OCI-M2 (cell line): ENCODE measurements at regions not wholly inside any gene's neighbourhood (a gene's known extent, or its start where the extent isn't known, plus 50 kb on each side); places are given as distances from the start of the nearest gene placed in this dataset.

ENCODE experiments used
- DNase-seq: peaks from one replicate; lab custom pipeline; 2025; ENCODE audit not compliant: unreplicated experiment; lab: John Stamatoyannopoulos, UW

GRCh38 chr4:136458326-136458725 is 1074.0 kb downstream of the PCDH18 start:
- DNase-seq, result no peak

GRCh38 chr4:136457577-136457976 is 1074.7 kb downstream of the PCDH18 start:
- no peak for DNase-seq

GRCh38 chr4:136457004-136457403 is 1075.3 kb downstream of the PCDH18 start:
- DNase-seq, result no peak

- no peak for DNase-seq
These were observed 1089.3 kb downstream of the PCDH18 start for GRCh38 chr4:136443006-136443405.

GRCh38 chr4:136442447-136442846 is 1089.8 kb downstream of the PCDH18 start:
- DNase-seq, result no peak

- DNase-seq, result no peak
These were observed 1090.5 kb downstream of the PCDH18 start for GRCh38 chr4:136441629-136442282.

- DNase-seq, result no peak
These were observed 1093.6 kb downstream of the PCDH18 start for GRCh38 chr4:136438645-136439044.

GRCh38 chr4:136424052-136424451 is 1108.2 kb downstream of the PCDH18 start:
- no peak for DNase-seq

- DNase-seq, result no peak
These were observed 1117.3 kb downstream of the PCDH18 start for GRCh38 chr4:136414981-136415380.

- DNase-seq, result no peak
These were observed 1119.6 kb downstream of the PCDH18 start for GRCh38 chr4:136412708-136413107.

- DNase-seq, result no peak
These were observed 1131.5 kb downstream of the PCDH18 start for GRCh38 chr4:136400829-136401228.

- no peak for DNase-seq
These were observed 1137.0 kb downstream of the PCDH18 start for GRCh38 chr4:136395212-136395722.

GRCh38 chr4:136392576-136392975 is 1139.7 kb downstream of the PCDH18 start:
- DNase-seq, result no peak

- no peak for DNase-seq
These were observed 1141.5 kb downstream of the PCDH18 start for GRCh38 chr4:136390824-136391223.

GRCh38 chr4:136383082-136383481 is 1149.2 kb downstream of the PCDH18 start:
- DNase-seq, result no peak

- no peak for DNase-seq
These were observed 1161.1 kb downstream of the PCDH18 start for GRCh38 chr4:136371231-136371630.

GRCh38 chr4:136369073-136369472 is 1163.2 kb downstream of the PCDH18 start:
- no peak for DNase-seq

GRCh38 chr4:136357556-136357955 is 1174.7 kb downstream of the PCDH18 start:
- no peak for DNase-seq

GRCh38 chr4:136355970-136356369 is 1176.3 kb downstream of the PCDH18 start:
- DNase-seq, result no peak

- DNase-seq, result no peak
These were observed 1189.0 kb downstream of the PCDH18 start for GRCh38 chr4:136343340-136343739.

- no peak for DNase-seq
These were observed 1189.6 kb downstream of the PCDH18 start for GRCh38 chr4:136342666-136343065.

GRCh38 chr4:136337216-136337615 is 1195.1 kb downstream of the PCDH18 start:
- DNase-seq, result no peak

- DNase-seq, result no peak
These were observed 1195.8 kb downstream of the PCDH18 start for GRCh38 chr4:136336479-136336878.
